Mesenchymal stem cell (in vitro differentiated cells and primary cell): ENCODE measurements at regions not wholly inside any gene's neighbourhood (a gene's known extent, or its start where the extent isn't known, plus 50 kb on each side); places are given as distances from the start of the nearest gene placed in this dataset.

Source experiments
- DNase-seq: peaks from one replicate; pipeline ENCODE4 v3.0.0-alpha.2; 2013
- H2AFZ ChIP-seq: one replicate; pipeline ENCODE4 v1.6.1; 2013; ENCODE audit warnings: low read depth, mild to moderate bottlenecking, control low read depth, inconsistent platforms, low read length, moderate library complexity
- H2AK5ac ChIP-seq: 2 replicates; pipeline ENCODE4 v1.6.1; 2013; ENCODE audit warnings: low read length, moderate library complexity, mild to moderate bottlenecking, inconsistent platforms; ENCODE audit not compliant: severe bottlenecking
- H2BK120ac ChIP-seq: one replicate; pipeline ENCODE4 v1.6.1; 2013; ENCODE audit warnings: low read depth, mild to moderate bottlenecking, inconsistent platforms, low read length, moderate library complexity
- H2BK12ac ChIP-seq, 2 experiments: one replicate each; pipeline ENCODE4 v1.6.1; 2013; ENCODE audit warnings: inconsistent platforms in 2 of 2, low read length in 2 of 2, mild to moderate bottlenecking in 2 of 2, moderate library complexity in 2 of 2, control low read depth in 1 of 2
- H2BK15ac ChIP-seq: one replicate; pipeline ENCODE4 v1.6.1; 2013; ENCODE audit warnings: mild to moderate bottlenecking, low read depth, inconsistent platforms; ENCODE audit not compliant: poor library complexity, severe bottlenecking
- H2BK5ac ChIP-seq: 2 replicates; pipeline ENCODE4 v1.6.1; 2013; ENCODE audit warnings: low read depth, mild to moderate bottlenecking, low read length, control low read depth, inconsistent platforms; ENCODE audit not compliant: poor library complexity, severe bottlenecking
- H3K14ac ChIP-seq, 2 experiments: one replicate each; pipeline ENCODE4 v1.6.1; 2013; ENCODE audit warnings: inconsistent platforms in 2 of 2, low read length in 2 of 2, control low read depth in 1 of 2, mild to moderate bottlenecking in 1 of 2, moderate library complexity in 1 of 2
- H3K18ac ChIP-seq, 2 experiments: one replicate each; pipeline ENCODE4 v1.6.1; 2013; ENCODE audit warnings: inconsistent platforms in 2 of 2, low read length in 2 of 2, control low read depth in 1 of 2, low read depth in 1 of 2, mild to moderate bottlenecking in 1 of 2
- H3K23ac ChIP-seq, 2 experiments: one replicate each; pipeline ENCODE4 v1.6.1; 2013; ENCODE audit warnings: inconsistent platforms in 2 of 2, low read length in 2 of 2, mild to moderate bottlenecking in 2 of 2, moderate library complexity in 2 of 2, control low read depth in 1 of 2
- H3K27ac ChIP-seq: 2 replicates; pipeline ENCODE4 v1.5.1; 2013; ENCODE audit warnings: mild to moderate bottlenecking, moderate library complexity, low read length, control low read depth, inconsistent platforms; ENCODE audit not compliant: poor library complexity, severe bottlenecking
- H3K27me3 ChIP-seq, 2 experiments: 2 replicates each; pipeline versions ENCODE4 v1.6.1 to v1.7.0; 2013; ENCODE audit warnings: low read length in 2 of 2, mild to moderate bottlenecking in 2 of 2, moderate library complexity in 2 of 2, control low read depth in 1 of 2, inconsistent platforms in 1 of 2; ENCODE audit not compliant: control insufficient read depth in 1 of 2, insufficient read depth in 1 of 2
- H3K36me3 ChIP-seq, 2 experiments: 2 replicates each; pipeline versions ENCODE4 v1.6.1 to v1.7.0; 2013; ENCODE audit warnings: low read length in 2 of 2, control low read depth in 1 of 2, inconsistent platforms in 1 of 2, low read depth in 1 of 2, mild to moderate bottlenecking in 1 of 2; ENCODE audit not compliant: insufficient read depth in 2 of 2, control insufficient read depth in 1 of 2
- H3K4ac ChIP-seq, 2 experiments: one replicate each; pipeline ENCODE4 v1.6.1; 2013; ENCODE audit warnings: inconsistent platforms in 2 of 2, low read length in 2 of 2, mild to moderate bottlenecking in 2 of 2, moderate library complexity in 2 of 2, control low read depth in 1 of 2, low read depth in 1 of 2
- H3K4me1 ChIP-seq: 2 replicates; pipeline ENCODE4 v1.6.1; 2013; ENCODE audit warnings: low read depth, low read length, control low read depth; ENCODE audit not compliant: control insufficient read depth, insufficient read depth
- H3K4me2 ChIP-seq: 2 replicates; pipeline ENCODE4 v1.6.1; 2013; ENCODE audit warnings: low read length, mild to moderate bottlenecking, inconsistent platforms; ENCODE audit not compliant: poor library complexity, severe bottlenecking
- H3K4me3 ChIP-seq, 2 experiments: 2 replicates each; pipeline versions ENCODE4 v1.5.1 to v1.7.0; 2013; ENCODE audit warnings: low read length in 2 of 2, mild to moderate bottlenecking in 2 of 2, control low read depth in 1 of 2, low read depth in 1 of 2; ENCODE audit not compliant: insufficient read depth in 1 of 2
- H3K79me1 ChIP-seq: replicated peaks from 2 replicates; pipeline ENCODE4 v1.6.1; 2013; ENCODE audit warnings: mild to moderate bottlenecking, control low read depth, low read length, inconsistent platforms; ENCODE audit not compliant: poor library complexity, severe bottlenecking
- H3K9ac ChIP-seq: 2 replicates; pipeline ENCODE4 v1.7.0; 2013; ENCODE audit warnings: mild to moderate bottlenecking, low read length, moderate library complexity
- H3K9me3 ChIP-seq: 2 replicates; pipeline ENCODE4 v1.7.0; 2013; ENCODE audit warnings: mild to moderate bottlenecking, low read length; ENCODE audit not compliant: control insufficient read depth
- H4K8ac ChIP-seq: one replicate; pipeline ENCODE4 v1.6.1; 2013; ENCODE audit warnings: inconsistent platforms, mild to moderate bottlenecking, low read length, moderate library complexity
- H4K91ac ChIP-seq: one replicate; pipeline ENCODE4 v1.6.1; 2013; ENCODE audit warnings: mild to moderate bottlenecking, low read length, inconsistent platforms
- WGBS: methylation state at CpG from one replicate; pipeline ENCODE4 v1.1.7; 2013; ENCODE audit warnings: mixed read lengths; 5-methylcytosine and 5-hydroxymethylcytosine counted together

GRCh38 chr1:91160363-91161075 is 138.7 kb upstream of the ZNF644 start:
- Histone ChIP-seq H4K8ac (no peak overlapping the region), H3K4ac (no peak overlapping the region), H3K36me3 (no peaks in the 10 kb centered on the region), H3K27ac (no peak overlapping the region), H2AFZ (no peak overlapping the region), H3K4me1 (no peaks in the 10 kb centered on the region), H4K91ac (no peak overlapping the region), H3K14ac (no peak overlapping the region), H2BK5ac (no peak overlapping the region), H3K9ac (no peak overlapping the region), H3K79me1 (no peaks in the 10 kb centered on the region), H2BK15ac (no peak overlapping the region), H3K9me3 (no peaks in the 10 kb centered on the region), H3K27me3 (peaks cover 0 to 5% of the 10 kb centered on the region in 2 experiments), H3K18ac (no peak overlapping the region), H2AK5ac (no peak overlapping the region), H3K4me3 (no peak overlapping the region), H3K23ac (no peak overlapping the region), H3K4me2 (no peak overlapping the region), H2BK12ac (no peak overlapping the region), H2BK120ac (no peak overlapping the region)
- WGBS, result 93% methylated on average over 12 of the region's 14 CpGs
- no peak for DNase-seq

GRCh38 chr1:91153341-91153740 is 131.5 kb upstream of the ZNF644 start:
- Histone ChIP-seq H3K9ac (no peak overlapping the region), H2BK15ac (no peak overlapping the region), H3K14ac (no peak overlapping the region), H2BK5ac (no peak overlapping the region), H4K91ac (no peak overlapping the region), H3K27me3 (peaks cover 0 to 5% of the 10 kb centered on the region in 2 experiments), H3K18ac (no peak overlapping the region), H3K4ac (no peak overlapping the region), H3K4me2 (no peak overlapping the region), H2AFZ (no peak overlapping the region), H3K36me3 (no peaks in the 10 kb centered on the region), H3K9me3 (no peaks in the 10 kb centered on the region), H2BK120ac (no peak overlapping the region), H3K23ac (no peak overlapping the region), H3K27ac (no peak overlapping the region), H4K8ac (no peak overlapping the region), H3K4me1 (no peaks in the 10 kb centered on the region), H3K4me3 (no peak overlapping the region), H2BK12ac (no peak overlapping the region), H2AK5ac (no peak overlapping the region), H3K79me1 (no peaks in the 10 kb centered on the region)
- no peak for DNase-seq
- no CpG with 5 or more reads among the region's 1 CpG for WGBS

- no peak for DNase-seq
- no peak overlapping the region for H3K18ac ChIP-seq
- no peak overlapping the region for H3K9ac ChIP-seq
- H2BK15ac ChIP-seq, result no peak overlapping the region
- no peak overlapping the region for H3K23ac ChIP-seq
- H3K4me2 ChIP-seq, result no peak overlapping the region
- H3K14ac ChIP-seq, result no peak overlapping the region
- no peak overlapping the region for H3K4ac ChIP-seq
- no peak overlapping the region for H4K8ac ChIP-seq
- no peak overlapping the region for H2BK5ac ChIP-seq
- no peak overlapping the region for H3K4me3 ChIP-seq
- H3K27ac ChIP-seq, result no peak overlapping the region
- 57% methylated on average over 2 of the region's 5 CpGs for WGBS
- no peak overlapping the region for H2BK120ac ChIP-seq
- no peaks in the 10 kb centered on the region for H3K79me1 ChIP-seq
- H3K27me3 ChIP-seq, result peaks cover 0 to 5% of the 10 kb centered on the region in 2 experiments
- no peaks in the 10 kb centered on the region for H3K9me3 ChIP-seq
- no peak overlapping the region for H2AFZ ChIP-seq
- no peak overlapping the region for H4K91ac ChIP-seq
- no peak overlapping the region for H2AK5ac ChIP-seq
- no peak overlapping the region for H2BK12ac ChIP-seq
- H3K36me3 ChIP-seq, result no peaks in the 10 kb centered on the region
- no peaks in the 10 kb centered on the region for H3K4me1 ChIP-seq
Observed at GRCh38 chr1:91152331-91152730, 130.5 kb upstream of the ZNF644 start.

GRCh38 chr1:91151702-91152101 is 129.9 kb upstream of the ZNF644 start:
- no peak overlapping the region for H3K14ac ChIP-seq
- WGBS, result 49% methylated on average over 1 of the region's 1 CpG
- H2BK12ac ChIP-seq, result no peak overlapping the region

More at GRCh38 chr1:91151702-91152101, 129.9 kb upstream of the ZNF644 start:
- DNase-seq, result no peak
- H3K4ac ChIP-seq, result no peak overlapping the region
- H2BK15ac ChIP-seq, result no peak overlapping the region
- H3K27ac ChIP-seq, result no peak overlapping the region
- H3K18ac ChIP-seq, result no peak overlapping the region
- H2BK5ac ChIP-seq, result no peak overlapping the region
- no peaks in the 10 kb centered on the region for H3K4me1 ChIP-seq
- no peak overlapping the region for H2BK120ac ChIP-seq
- no peak overlapping the region for H2AK5ac ChIP-seq
- no peak overlapping the region for H3K9ac ChIP-seq
- H3K4me3 ChIP-seq, result no peak overlapping the region
- no peaks in the 10 kb centered on the region for H3K36me3 ChIP-seq
- H2AFZ ChIP-seq, result no peak overlapping the region
- H3K23ac ChIP-seq, result no peak overlapping the region
- no peak overlapping the region for H4K91ac ChIP-seq
- H4K8ac ChIP-seq, result no peak overlapping the region
- H3K79me1 ChIP-seq, result no peaks in the 10 kb centered on the region
- no peaks in the 10 kb centered on the region for H3K9me3 ChIP-seq
- no peak overlapping the region for H3K4me2 ChIP-seq
- H3K27me3 ChIP-seq, result peaks cover 0 to 3% of the 10 kb centered on the region in 2 experiments
